ENCODE measurements at regions not wholly inside any gene's neighbourhood (a gene's known extent, or its start where the extent isn't known, plus 50 kb on each side); places are given as distances from the start of the nearest gene placed in this dataset.

DNA sequence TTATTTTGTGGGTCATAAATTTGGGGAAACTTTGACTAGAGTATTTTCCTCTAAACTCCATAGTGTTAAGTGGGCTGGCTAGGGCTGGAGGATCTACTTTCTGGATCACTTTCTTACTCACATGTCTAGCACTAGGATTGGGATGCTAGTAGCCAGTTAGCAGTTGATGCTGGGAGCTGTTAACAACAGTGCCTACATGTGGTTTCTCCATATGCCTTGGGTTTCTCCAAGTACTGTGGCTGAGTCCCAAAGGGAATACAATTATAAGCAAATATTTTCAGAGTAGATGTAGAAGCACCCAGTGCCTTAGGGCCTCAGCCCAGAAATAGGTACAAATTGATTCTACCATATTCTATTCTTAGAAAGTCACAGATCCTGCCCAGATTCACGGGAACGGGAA lies 1614.9 kb downstream of the ARAP2 start:
- TF ChIP-seq TCF7L2 (IDR thresholded peaks at IDR 0.05; ENCODE audit: low read depth, low read length) (no peak), POLR2AphosphoS5 (IDR thresholded peaks at IDR 0.05; ENCODE audit: low read depth, low read length) (no peak)

Data from Panc1 (cell line).